ENCODE measurements at regions not wholly inside any gene's neighbourhood (a gene's known extent, or its start where the extent isn't known, plus 50 kb on each side); places are given as distances from the start of the nearest gene placed in this dataset.

- DNase-seq (ENCODE audit: low read depth in 2 of 2) = no peak
Observed at GRCh38 chr4:29521281-29521680, 1198.9 kb upstream of the PCDH7 start.

- no peak for DNase-seq (ENCODE audit: low read depth in 2 of 2)
Observed at GRCh38 chr4:29536745-29537144, 1183.4 kb upstream of the PCDH7 start.

GRCh38 chr4:29538889-29539646 is 1181.1 kb upstream of the PCDH7 start:
- DNase-seq (ENCODE audit: low read depth in 2 of 2) = no peak

GRCh38 chr4:29540439-29541102 is 1179.6 kb upstream of the PCDH7 start:
- no peak for DNase-seq (ENCODE audit: low read depth in 2 of 2)

- no peak for DNase-seq (ENCODE audit: low read depth in 2 of 2)
Observed at GRCh38 chr4:29541757-29542156, 1178.4 kb upstream of the PCDH7 start.

GRCh38 chr4:29549342-29549741 is 1170.8 kb upstream of the PCDH7 start:
- DNase-seq (ENCODE audit: low read depth in 2 of 2) = no peak

- DNase-seq (ENCODE audit: low read depth in 2 of 2) = no peak
Observed at GRCh38 chr4:29551821-29552220, 1168.3 kb upstream of the PCDH7 start.

GRCh38 chr4:29553846-29554245 is 1166.3 kb upstream of the PCDH7 start:
- DNase-seq (ENCODE audit: low read depth in 2 of 2) = no peak

GRCh38 chr4:29558789-29559188 is 1161.4 kb upstream of the PCDH7 start:
- DNase-seq (ENCODE audit: low read depth in 2 of 2) = no peak

GRCh38 chr4:29559286-29559685 is 1160.9 kb upstream of the PCDH7 start:
- no peak for DNase-seq (ENCODE audit: low read depth in 2 of 2)

GRCh38 chr4:29560452-29560851 is 1159.7 kb upstream of the PCDH7 start:
- no peak for DNase-seq (ENCODE audit: low read depth in 2 of 2)

GRCh38 chr4:29565256-29565655 is 1154.9 kb upstream of the PCDH7 start:
- no peak for DNase-seq (ENCODE audit: low read depth in 2 of 2)

GRCh38 chr4:29566371-29566770 is 1153.8 kb upstream of the PCDH7 start:
- DNase-seq (ENCODE audit: low read depth in 2 of 2) = no peak

GRCh38 chr4:29571322-29571721 is 1148.8 kb upstream of the PCDH7 start:
- no peak for DNase-seq (ENCODE audit: low read depth in 2 of 2)

GRCh38 chr4:29578329-29578728 is 1141.8 kb upstream of the PCDH7 start:
- no peak for DNase-seq (ENCODE audit: low read depth in 2 of 2)

GRCh38 chr4:29581457-29581856 is 1138.7 kb upstream of the PCDH7 start:
- DNase-seq (ENCODE audit: low read depth in 2 of 2) = no peak

- DNase-seq (ENCODE audit: low read depth in 2 of 2) = no peak
Observed at GRCh38 chr4:29588617-29589016, 1131.6 kb upstream of the PCDH7 start.

GRCh38 chr4:29596228-29596627 is 1123.9 kb upstream of the PCDH7 start:
- no peak for DNase-seq (ENCODE audit: low read depth in 2 of 2)

- DNase-seq (ENCODE audit: low read depth in 2 of 2) = no peak
Observed at GRCh38 chr4:29619168-29619567, 1101.0 kb upstream of the PCDH7 start.

- DNase-seq (ENCODE audit: low read depth in 2 of 2) = no peak
Observed at GRCh38 chr4:29632199-29632598, 1088.0 kb upstream of the PCDH7 start.

- no peak for DNase-seq (ENCODE audit: low read depth in 2 of 2)
Observed at GRCh38 chr4:29636961-29637360, 1083.2 kb upstream of the PCDH7 start.

GRCh38 chr4:29653221-29653620 is 1066.9 kb upstream of the PCDH7 start:
- DNase-seq (ENCODE audit: low read depth in 2 of 2) = no peak

- no peak for DNase-seq (ENCODE audit: low read depth in 2 of 2)
Observed at GRCh38 chr4:29680644-29681043, 1039.5 kb upstream of the PCDH7 start.

Data from dermis microvascular lymphatic vessel endothelial cell (primary cell).